H1 (cell line): ENCODE measurements at regions not wholly inside any gene's neighbourhood (a gene's known extent, or its start where the extent isn't known, plus 50 kb on each side); places are given as distances from the start of the nearest gene placed in this dataset.

Experiments
- CTCF ChIA-PET: fragments of 300-600 bp; sonication (Branson Sonifier 250); formaldehyde crosslinking; loops from one replicate; lab custom pipeline; 2021; ENCODE audit not compliant: partially characterized antibody; lab: Charles Lee
- POLR2A ChIA-PET: fragments of 300-600 bp; sonication (Branson Sonifier 250); formaldehyde crosslinking; loops from one replicate; lab custom pipeline; 2021; ENCODE audit warnings: inconsistent platforms; ENCODE audit not compliant: partially characterized antibody; lab: Charles Lee
- DNase-seq, 2 experiments: peaks; one replicate each; pipeline versions ENCODE4 v3.0.0 to v3.0.0-alpha.2; 2010 to 2022; ENCODE audit warnings: low spot score in 2 of 2, low read depth in 1 of 2, mixed read lengths in 1 of 2
- FAIRE-seq: peaks from 2 replicates; lab custom pipeline; 2011; peaks lifted over from hg19 to GRCh38; lab: Jason Lieb, UNC
- H2AFZ ChIP-seq: 2 replicates; pipeline ENCODE4 v1.8.1; 2012; ENCODE audit warnings: low read length, inconsistent platforms
- H2AK5ac ChIP-seq: 2 replicates; pipeline ENCODE4 v1.6.1; 2013; ENCODE audit warnings: low read depth, low read length
- H2BK120ac ChIP-seq: replicated peaks from 2 replicates; pipeline ENCODE3; 2013; ENCODE audit warnings: low read depth, low read length, inconsistent platforms
- H2BK12ac ChIP-seq: 2 replicates; pipeline ENCODE4 v1.6.1; 2013; ENCODE audit warnings: low read depth, low read length
- H2BK15ac ChIP-seq: 2 replicates; pipeline ENCODE4 v1.6.1; 2013; ENCODE audit warnings: low read length
- H2BK20ac ChIP-seq: 2 replicates; pipeline ENCODE4 v1.6.1; 2013; ENCODE audit warnings: low read length
- H2BK5ac ChIP-seq: 2 replicates; pipeline ENCODE4 v1.6.1; 2013; ENCODE audit warnings: low read depth, low read length
- H3K14ac ChIP-seq: 2 replicates; pipeline ENCODE4 v1.6.1; 2013; ENCODE audit warnings: inconsistent platforms; ENCODE audit not compliant: insufficient read length
- H3K18ac ChIP-seq: 2 replicates; pipeline ENCODE4 v1.6.1; 2013; ENCODE audit warnings: low read length; ENCODE audit errors: extremely low read depth
- H3K23ac ChIP-seq: 2 replicates; pipeline ENCODE4 v1.6.1; 2013; ENCODE audit warnings: inconsistent platforms; ENCODE audit not compliant: insufficient read length
- H3K23me2 ChIP-seq: 2 replicates; pipeline ENCODE4 v1.6.1; 2013; ENCODE audit warnings: low read depth, low read length
- H3K27ac ChIP-seq: 2 replicates; pipeline ENCODE4 v1.6.1; 2011; ENCODE audit warnings: low read depth, low read length, inconsistent platforms
- H3K27me3 ChIP-seq, 4 experiments: replicated peaks in 1 of 4; 1 replicate in 1 of 4; 2 replicates in 3 of 4; pipeline versions ENCODE4 v1.6.1 to v1.8.1; 2011 to 2013; ENCODE audit warnings: low read length in 3 of 4, mild to moderate bottlenecking in 3 of 4, inconsistent platforms in 2 of 4, mixed read lengths in 2 of 4, moderate library complexity in 1 of 4; ENCODE audit not compliant: control insufficient read depth in 3 of 4, insufficient read depth in 3 of 4; ENCODE audit errors: extremely low read depth in 1 of 4
- H3K36me3 ChIP-seq, 4 experiments: 2 replicates each; pipeline versions ENCODE4 v1.6.1 to v1.8.1; 2011 to 2013; ENCODE audit warnings: mild to moderate bottlenecking in 4 of 4, low read length in 3 of 4, moderate library complexity in 2 of 4, control low read depth in 1 of 4, inconsistent platforms in 1 of 4; ENCODE audit not compliant: insufficient read depth in 4 of 4, control insufficient read depth in 2 of 4
- H3K4ac ChIP-seq: replicated peaks from 2 replicates; pipeline ENCODE3; 2013; ENCODE audit warnings: low read length, low read depth, mixed read lengths, inconsistent platforms; ENCODE audit not compliant: insufficient read length
- H3K4me1 ChIP-seq, 4 experiments: replicated peaks in 1 of 4; 1 replicate in 1 of 4; 2 replicates in 3 of 4; pipeline versions ENCODE4 v1.6.1 to v1.8.1; 2011 to 2013; ENCODE audit warnings: low read length in 3 of 4, inconsistent platforms in 2 of 4, mixed read lengths in 1 of 4; ENCODE audit not compliant: insufficient read depth in 4 of 4, control insufficient read depth in 3 of 4
- H3K4me2 ChIP-seq, 2 experiments: 2 replicates each; pipeline versions ENCODE4 v1.6.1 to v1.8.1; 2011 to 2013; ENCODE audit warnings: low read depth in 2 of 2, low read length in 2 of 2, control low read depth in 1 of 2, inconsistent platforms in 1 of 2, mild to moderate bottlenecking in 1 of 2; ENCODE audit not compliant: insufficient read depth in 1 of 2
- H3K4me3 ChIP-seq, 4 experiments: fragments of 200-600, 300-600 bp in 1 of 4; sonication (generic), shearing (Covaris generic), sonication (Bioruptor Twin) in 1 of 4; 2 replicates each; pipeline versions ENCODE4 v1.5.1 to v1.8.1; 2011 to 2016; ENCODE audit warnings: low read length in 4 of 4, low read depth in 3 of 4, control low read depth in 2 of 4, inconsistent platforms in 2 of 4, mild to moderate bottlenecking in 2 of 4, mixed read lengths in 1 of 4, moderate library complexity in 1 of 4; ENCODE audit not compliant: insufficient read depth in 2 of 4; ENCODE audit errors: extremely low read depth in 1 of 4
- H3K56ac ChIP-seq: replicated peaks from 2 replicates; pipeline ENCODE3; 2013; ENCODE audit warnings: low read depth, mild to moderate bottlenecking, mixed read lengths, low read length, inconsistent platforms; ENCODE audit not compliant: insufficient read length
- H3K79me1 ChIP-seq: 2 replicates; pipeline ENCODE4 v1.6.1; 2013; ENCODE audit warnings: low read depth, low read length, control low read depth
- H3K79me2 ChIP-seq, 2 experiments: 2 replicates each; pipeline versions ENCODE4 v1.6.1 to v1.8.1; 2012 to 2013; ENCODE audit warnings: low read length in 2 of 2, mild to moderate bottlenecking in 2 of 2, inconsistent platforms in 1 of 2; ENCODE audit not compliant: insufficient read depth in 2 of 2, control insufficient read depth in 1 of 2
- H3K9ac ChIP-seq, 4 experiments: replicated peaks in 1 of 4; 1 replicate in 1 of 4; 2 replicates in 3 of 4; pipeline versions ENCODE4 v1.6.1 to v1.8.1; 2011 to 2013; ENCODE audit warnings: low read depth in 3 of 4, low read length in 3 of 4, control low read depth in 2 of 4, mild to moderate bottlenecking in 2 of 4, moderate library complexity in 2 of 4, inconsistent platforms in 1 of 4; ENCODE audit errors: extremely low read depth in 1 of 4
- H3K9me3 ChIP-seq, 2 experiments: 2 replicates each; pipeline versions ENCODE4 v1.6.1 to v1.8.1; 2012 to 2013; ENCODE audit warnings: mild to moderate bottlenecking in 2 of 2, moderate library complexity in 2 of 2, control low read depth in 1 of 2, inconsistent platforms in 1 of 2, low read depth in 1 of 2, low read length in 1 of 2, mixed read lengths in 1 of 2; ENCODE audit not compliant: insufficient read depth in 2 of 2
- H4K20me1 ChIP-seq, 2 experiments: replicated peaks in 1 of 2; 2 replicates each; pipeline versions ENCODE3 to v1.8.1; 2011 to 2013; ENCODE audit warnings: inconsistent platforms in 2 of 2, low read length in 2 of 2, mild to moderate bottlenecking in 1 of 2; ENCODE audit not compliant: insufficient read depth in 2 of 2, control insufficient read depth in 1 of 2
- H4K5ac ChIP-seq: 2 replicates; pipeline ENCODE4 v1.6.1; 2013; ENCODE audit warnings: low read length, low read depth, mixed read lengths, inconsistent platforms; ENCODE audit not compliant: insufficient read length
- H4K8ac ChIP-seq: 2 replicates; pipeline ENCODE4 v1.8.0; 2013; ENCODE audit warnings: mild to moderate bottlenecking, moderate library complexity, low read length, inconsistent platforms; ENCODE audit not compliant: insufficient read depth; ENCODE audit errors: extremely low read depth
- H4K91ac ChIP-seq: replicated peaks from 2 replicates; pipeline ENCODE3; 2013; ENCODE audit warnings: low read length, mixed read lengths, inconsistent platforms; ENCODE audit not compliant: insufficient read length
- ASH2L ChIP-seq: fragments of 200-600, 300-600 bp; sonication (generic); IDR thresholded peaks from one replicate; pipeline ENCODE4 v1.7.1; 2017; ENCODE audit warnings: low read length
- BRCA1 ChIP-seq: IDR thresholded peaks from 2 replicates; pipeline ENCODE4 v1.6.1; 2012; ENCODE audit warnings: low read depth, low read length, improper control_type of control experiment
- CHD1 ChIP-seq: IDR thresholded peaks from 2 replicates; pipeline ENCODE4 v1.6.1; 2012; ENCODE audit warnings: low read depth, low read length, improper control_type of control experiment
- CHD2 ChIP-seq: IDR thresholded peaks from 2 replicates; pipeline ENCODE4 v1.6.1; 2012; ENCODE audit warnings: low read length, improper control_type of control experiment
- FOSL1 ChIP-seq: IDR thresholded peaks from 2 replicates; pipeline ENCODE4 v1.6.1; 2011; ENCODE audit warnings: mild to moderate bottlenecking, low read depth, low read length, moderate library complexity; ENCODE audit not compliant: insufficient read depth
- HDAC6 ChIP-seq: IDR thresholded peaks from one replicate; pipeline ENCODE4 v1.7.1; 2012; ENCODE audit warnings: low read depth, mild to moderate bottlenecking, inconsistent platforms, low read length, moderate library complexity
- PHF8 ChIP-seq: fragments of 200-600 bp; sonication (generic); conservative IDR thresholded peaks from 2 replicates; pipeline ENCODE4 v1.7.1; 2012; ENCODE audit warnings: low read depth, mild to moderate bottlenecking, inconsistent platforms, low read length, moderate library complexity
- POLR2A ChIP-seq, 2 experiments: IDR thresholded peaks; 1 replicate in 1 of 2; 2 replicates in 1 of 2; pipeline ENCODE4 v1.6.1; 2011; ENCODE audit warnings: low read depth in 2 of 2, low read length in 2 of 2, mild to moderate bottlenecking in 2 of 2; ENCODE audit errors: control extremely low read depth in 1 of 2
- RNF2 ChIP-seq: fragments of 200-900, 300-1000 bp; sonication (generic); IDR thresholded peaks from 2 replicates; pipeline ENCODE4 v1.7.1; 2016; ENCODE audit warnings: borderline replicate concordance, low read depth, mild to moderate bottlenecking, antibody characterized with exemption, low read length; ENCODE audit not compliant: poor library complexity, severe bottlenecking; ENCODE audit errors: missing control alignments
- TCF12 ChIP-seq: IDR thresholded peaks from 2 replicates; pipeline ENCODE4 v1.6.1; 2011; ENCODE audit warnings: low read depth, mild to moderate bottlenecking, low read length
- TEAD4 ChIP-seq: IDR thresholded peaks from 2 replicates; pipeline ENCODE4 v1.6.1; 2012; ENCODE audit warnings: low read depth, low read length, inconsistent platforms, mixed read lengths
- YY1 ChIP-seq: IDR thresholded peaks from 2 replicates; pipeline ENCODE4 v1.6.1; 2011; ENCODE audit warnings: low read depth, mild to moderate bottlenecking, low read length
- WGBS, 2 experiments: shearing (Covaris generic) in 1 of 2; methylation state at CpG; one replicate each; pipeline versions ENCODE4 v1.1.6 to v1.1.7; 2013 to 2015; ENCODE audit warnings: low lambda C conversion rate in 2 of 2, mixed read lengths in 2 of 2, inconsistent platforms in 1 of 2, low coverage in 1 of 2, missing lambda C conversion rate in 1 of 2; ENCODE audit not compliant: insufficient replicate concordance in 2 of 2, insufficient coverage in 1 of 2, insufficient read length in 1 of 2; ENCODE audit errors: extremely low coverage in 1 of 2, missing lambda C conversion rate in 1 of 2; 5-methylcytosine and 5-hydroxymethylcytosine counted together
- TF ChIP-seq, protein P1 (sequence below), 3 experiments: IDR thresholded peaks; 1 replicate in 2 of 3; 2 replicates in 1 of 3; pipeline versions ENCODE4 v1.5.1 to v1.6.1; 2011; ENCODE audit warnings: low read length in 3 of 3, mild to moderate bottlenecking in 3 of 3, inconsistent platforms in 2 of 3, low read depth in 1 of 3, moderate library complexity in 1 of 3; ENCODE audit not compliant: insufficient read depth in 1 of 3; ENCODE audit errors: control extremely low read depth in 1 of 3

DNA sequence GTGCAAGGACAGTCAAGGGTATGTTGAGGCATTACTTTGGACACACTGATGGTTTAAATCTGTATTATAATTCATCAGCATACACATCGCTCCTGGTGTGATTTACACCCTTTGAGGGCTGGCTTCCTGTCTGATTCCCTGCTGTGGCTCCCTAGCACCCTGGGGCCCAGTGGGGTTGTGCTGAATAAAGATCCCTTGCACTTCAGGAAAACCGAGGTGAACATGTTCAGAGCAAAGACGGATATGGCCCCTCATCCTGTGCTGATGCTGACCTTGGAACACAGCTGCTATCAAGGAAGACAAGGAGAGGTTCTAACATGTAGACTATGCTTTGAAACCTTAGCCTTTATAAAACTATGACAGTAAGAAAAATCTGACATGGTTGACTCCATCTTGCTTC is 84.6 kb upstream of the UNC5B start:
- no peak overlapping the region for H2BK15ac ChIP-seq
- DNase-seq (no peak), FAIRE-seq (no peak)
- no peak overlapping the region for H3K14ac ChIP-seq
- no peak overlapping the region for H3K4ac ChIP-seq
- H3K27ac ChIP-seq = no peak overlapping the region
- H4K20me1 ChIP-seq = no peaks in the 10 kb centered on the region
- no peak overlapping the region for H2BK120ac ChIP-seq
- no peak overlapping the region for H3K4me2 ChIP-seq
- H3K36me3 ChIP-seq = no peaks in the 10 kb centered on the region
- ChIA-PET CTCF (no interaction called here), POLR2A (no interaction called here)
- H3K23ac ChIP-seq = no peak overlapping the region
- H3K23me2 ChIP-seq = no peaks in the 10 kb centered on the region
- H3K27me3 ChIP-seq = 0 out of 7 replicates have a peak, but pooled peaks cover 0 to 2% (median 0%) of the 10 kb centered on the region in 4 experiments
- 80% methylated on average over 3 of the region's 3 CpGs; no CpG with 5 or more reads in 1 of the 2 experiments for WGBS, 2 experiments
- no peak overlapping the region for H4K8ac ChIP-seq
- H2BK12ac ChIP-seq = no peak overlapping the region
- H3K9me3 ChIP-seq = no peaks in the 10 kb centered on the region
- no peak overlapping the region for H4K5ac ChIP-seq
- no peak overlapping the region for H2BK5ac ChIP-seq
- H3K9ac ChIP-seq = no peak overlapping the region
- no peak overlapping the region for H3K56ac ChIP-seq
- no peaks in the 10 kb centered on the region for H3K79me2 ChIP-seq
- H3K4me3 ChIP-seq = no peak overlapping the region
- H2AK5ac ChIP-seq = no peak overlapping the region
- no peak overlapping the region for H2AFZ ChIP-seq
- H2BK20ac ChIP-seq = no peak overlapping the region
- H4K91ac ChIP-seq = no peak overlapping the region
- no peaks in the 10 kb centered on the region for H3K79me1 ChIP-seq
- H3K4me1 ChIP-seq = peaks cover 0 to 3% (median 0%) of the 10 kb centered on the region in 4 experiments; a peak in 1 of 7 replicates
- no peak overlapping the region for H3K18ac ChIP-seq
- TF ChIP-seq, protein P1, sequence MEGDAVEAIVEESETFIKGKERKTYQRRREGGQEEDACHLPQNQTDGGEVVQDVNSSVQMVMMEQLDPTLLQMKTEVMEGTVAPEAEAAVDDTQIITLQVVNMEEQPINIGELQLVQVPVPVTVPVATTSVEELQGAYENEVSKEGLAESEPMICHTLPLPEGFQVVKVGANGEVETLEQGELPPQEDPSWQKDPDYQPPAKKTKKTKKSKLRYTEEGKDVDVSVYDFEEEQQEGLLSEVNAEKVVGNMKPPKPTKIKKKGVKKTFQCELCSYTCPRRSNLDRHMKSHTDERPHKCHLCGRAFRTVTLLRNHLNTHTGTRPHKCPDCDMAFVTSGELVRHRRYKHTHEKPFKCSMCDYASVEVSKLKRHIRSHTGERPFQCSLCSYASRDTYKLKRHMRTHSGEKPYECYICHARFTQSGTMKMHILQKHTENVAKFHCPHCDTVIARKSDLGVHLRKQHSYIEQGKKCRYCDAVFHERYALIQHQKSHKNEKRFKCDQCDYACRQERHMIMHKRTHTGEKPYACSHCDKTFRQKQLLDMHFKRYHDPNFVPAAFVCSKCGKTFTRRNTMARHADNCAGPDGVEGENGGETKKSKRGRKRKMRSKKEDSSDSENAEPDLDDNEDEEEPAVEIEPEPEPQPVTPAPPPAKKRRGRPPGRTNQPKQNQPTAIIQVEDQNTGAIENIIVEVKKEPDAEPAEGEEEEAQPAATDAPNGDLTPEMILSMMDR (IDR thresholded peaks at IDR 0.05; ENCODE audit: control extremely low read depth in 1 of 3, insufficient read depth in 1 of 3, low read depth in 1 of 3, low read length in 3 of 3) = no peak
- no peak for TF ChIP-seq YY1
- TF ChIP-seq TCF12 = no peak
- no peak for TF ChIP-seq HDAC6
- TF ChIP-seq POLR2A (IDR thresholded peaks at IDR 0.05; ENCODE audit: control extremely low read depth in 1 of 2, low read depth in 2 of 2, low read length in 2 of 2) = no peak
- TF ChIP-seq CHD1 = no peak
- TF ChIP-seq RNF2 = no peak
- TF ChIP-seq FOSL1 = no peak
- TF ChIP-seq ASH2L = no peak
- no peak for TF ChIP-seq PHF8
- TF ChIP-seq BRCA1 = no peak
- TF ChIP-seq TEAD4 = no peak
- TF ChIP-seq CHD2 = no peak
